ENCODE measurements at regions not wholly inside any gene's neighbourhood (a gene's known extent, or its start where the extent isn't known, plus 50 kb on each side); places are given as distances from the start of the nearest gene placed in this dataset.

DNA sequence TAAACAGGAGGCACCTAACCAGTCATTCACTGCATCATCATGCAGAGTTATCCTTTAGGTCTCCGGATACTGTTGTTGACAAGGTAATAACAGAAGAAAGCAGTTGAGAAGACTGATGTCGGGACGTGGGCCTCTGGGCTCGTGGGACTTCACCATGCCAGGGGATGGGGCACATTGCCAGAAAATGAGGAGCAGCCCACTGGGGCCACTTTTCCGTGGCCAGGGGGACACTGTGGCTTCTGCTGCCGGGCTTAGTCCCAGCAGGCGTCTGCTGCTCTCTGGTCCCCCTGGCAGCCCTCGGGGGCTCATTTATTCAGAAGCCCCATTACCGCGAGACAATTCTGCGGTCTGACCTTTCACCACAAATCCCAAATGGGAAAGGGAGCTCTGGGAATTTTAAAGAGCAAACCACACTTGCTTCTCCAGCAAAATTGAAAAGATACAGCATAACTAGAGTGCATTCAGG is 201.2 kb downstream of the DAD1 start:
- no peak for DNase-seq (ENCODE audit: low read depth)
- TF ChIP-seq, protein P1, sequence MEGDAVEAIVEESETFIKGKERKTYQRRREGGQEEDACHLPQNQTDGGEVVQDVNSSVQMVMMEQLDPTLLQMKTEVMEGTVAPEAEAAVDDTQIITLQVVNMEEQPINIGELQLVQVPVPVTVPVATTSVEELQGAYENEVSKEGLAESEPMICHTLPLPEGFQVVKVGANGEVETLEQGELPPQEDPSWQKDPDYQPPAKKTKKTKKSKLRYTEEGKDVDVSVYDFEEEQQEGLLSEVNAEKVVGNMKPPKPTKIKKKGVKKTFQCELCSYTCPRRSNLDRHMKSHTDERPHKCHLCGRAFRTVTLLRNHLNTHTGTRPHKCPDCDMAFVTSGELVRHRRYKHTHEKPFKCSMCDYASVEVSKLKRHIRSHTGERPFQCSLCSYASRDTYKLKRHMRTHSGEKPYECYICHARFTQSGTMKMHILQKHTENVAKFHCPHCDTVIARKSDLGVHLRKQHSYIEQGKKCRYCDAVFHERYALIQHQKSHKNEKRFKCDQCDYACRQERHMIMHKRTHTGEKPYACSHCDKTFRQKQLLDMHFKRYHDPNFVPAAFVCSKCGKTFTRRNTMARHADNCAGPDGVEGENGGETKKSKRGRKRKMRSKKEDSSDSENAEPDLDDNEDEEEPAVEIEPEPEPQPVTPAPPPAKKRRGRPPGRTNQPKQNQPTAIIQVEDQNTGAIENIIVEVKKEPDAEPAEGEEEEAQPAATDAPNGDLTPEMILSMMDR (conservative IDR thresholded peaks at IDR 0.05; ENCODE audit: low read depth, low read length) = no peak
- no peak overlapping the region for H3K4me3 ChIP-seq (ENCODE audit: low read depth, low read length)

GRCh38 chr14:22386924-22387775 is 201.9 kb downstream of the DAD1 start:
- no peak overlapping the region for H3K4me3 ChIP-seq (ENCODE audit: low read depth, low read length)
- TF ChIP-seq, protein P1 (conservative IDR thresholded peaks at IDR 0.05; ENCODE audit: low read depth, low read length) = peak; percentile 83
- peak; percentile 87 for DNase-seq (ENCODE audit: low read depth)

DNA sequence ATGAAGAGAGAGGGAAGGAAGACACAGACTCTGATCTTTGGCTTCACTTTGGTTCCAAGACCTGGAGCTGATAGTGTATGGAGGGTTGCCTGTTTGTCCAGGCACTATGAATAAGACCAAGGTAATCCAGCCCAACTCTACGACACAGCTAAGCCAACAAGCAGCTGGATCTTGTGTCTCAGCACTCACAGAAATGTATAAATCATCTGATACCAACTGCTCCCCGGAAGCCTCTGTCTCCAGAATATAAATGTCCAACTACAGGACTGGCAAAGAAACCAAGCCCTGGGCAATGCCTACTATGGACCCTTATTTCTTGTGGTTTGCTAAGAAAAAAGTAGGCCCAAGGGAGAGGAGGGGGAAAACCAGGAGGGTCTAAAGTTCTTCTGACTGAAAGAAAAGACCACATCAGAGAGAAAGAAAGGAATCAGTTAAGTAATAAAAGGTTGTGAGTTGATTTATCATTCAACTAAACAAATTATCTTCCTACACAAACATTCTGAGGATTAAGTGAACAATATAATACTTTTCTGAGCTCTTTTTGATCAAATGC is 204.0 kb downstream of the DAD1 start:
- TF ChIP-seq, protein P1 (conservative IDR thresholded peaks at IDR 0.05; ENCODE audit: low read depth, low read length) = no peak
- no peak overlapping the region for H3K4me3 ChIP-seq (ENCODE audit: low read depth, low read length)
- no peak for DNase-seq (ENCODE audit: low read depth)

- TF ChIP-seq, protein P1 (conservative IDR thresholded peaks at IDR 0.05; ENCODE audit: low read depth, low read length) = no peak
- no peak overlapping the region for H3K4me3 ChIP-seq (ENCODE audit: low read depth, low read length)
- DNase-seq (ENCODE audit: low read depth) = no peak
These were observed 204.9 kb downstream of the DAD1 start for GRCh38 chr14:22384167-22384549.

- H3K4me3 ChIP-seq (ENCODE audit: low read depth, low read length) = no peak overlapping the region
- TF ChIP-seq, protein P1 (conservative IDR thresholded peaks at IDR 0.05; ENCODE audit: low read depth, low read length) = no peak
- DNase-seq (ENCODE audit: low read depth) = no peak
These were observed 205.4 kb downstream of the DAD1 start for GRCh38 chr14:22383515-22384166.

DNA sequence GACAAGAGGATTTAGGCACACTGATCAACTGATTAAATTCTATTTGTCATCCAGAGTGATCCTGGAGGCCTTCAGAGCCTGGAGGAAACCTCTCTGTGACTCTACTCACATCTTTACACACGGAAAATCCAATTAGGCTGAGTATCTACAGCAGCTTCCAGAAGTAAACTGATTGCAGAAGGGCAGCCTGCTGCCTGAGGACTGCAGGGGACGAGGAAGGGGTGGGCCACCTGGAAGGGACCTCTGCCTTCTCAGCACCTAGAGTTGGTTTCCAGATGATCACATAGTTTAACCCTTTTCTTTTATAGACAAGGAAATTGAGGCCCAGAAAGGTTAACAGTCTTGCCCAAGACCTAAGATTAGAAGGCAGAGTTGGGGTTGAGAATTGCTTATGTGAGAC is 206.1 kb downstream of the DAD1 start:
- DNase-seq (ENCODE audit: low read depth) = no peak
- no peak overlapping the region for H3K4me3 ChIP-seq (ENCODE audit: low read depth, low read length)
- TF ChIP-seq, protein P1 (conservative IDR thresholded peaks at IDR 0.05; ENCODE audit: low read depth, low read length) = no peak

Data from choroid plexus epithelial cell (primary cell).